ENCODE measurements at regions not wholly inside any gene's neighbourhood (a gene's known extent, or its start where the extent isn't known, plus 50 kb on each side); places are given as distances from the start of the nearest gene placed in this dataset.

DNA sequence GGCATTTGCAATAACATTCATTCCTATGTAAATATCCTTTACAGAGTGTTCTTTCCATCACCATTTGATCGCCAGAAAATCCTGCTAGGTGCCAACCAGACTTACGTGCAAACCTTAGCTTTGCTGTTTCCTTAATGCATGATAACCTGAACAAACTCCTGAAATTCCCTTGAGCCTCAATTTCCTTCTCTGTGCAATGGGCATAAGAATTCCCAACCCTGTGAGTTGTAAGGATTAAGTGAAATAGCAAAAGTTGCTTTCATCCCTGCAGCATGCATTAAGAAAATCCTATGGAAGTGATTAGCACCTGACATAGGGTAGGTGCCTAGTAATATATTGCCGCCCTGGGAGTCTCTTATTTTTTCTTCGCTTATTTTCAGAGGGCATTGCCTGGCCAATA is 272.7 kb downstream of the MAF start:
- no peak for DNase-seq

- DNase-seq: no peak
Observed at GRCh38 chr16:79326549-79326948, 274.0 kb downstream of the MAF start.

- no peak for DNase-seq
Observed at GRCh38 chr16:79325226-79325945, 275.2 kb downstream of the MAF start.

DNA sequence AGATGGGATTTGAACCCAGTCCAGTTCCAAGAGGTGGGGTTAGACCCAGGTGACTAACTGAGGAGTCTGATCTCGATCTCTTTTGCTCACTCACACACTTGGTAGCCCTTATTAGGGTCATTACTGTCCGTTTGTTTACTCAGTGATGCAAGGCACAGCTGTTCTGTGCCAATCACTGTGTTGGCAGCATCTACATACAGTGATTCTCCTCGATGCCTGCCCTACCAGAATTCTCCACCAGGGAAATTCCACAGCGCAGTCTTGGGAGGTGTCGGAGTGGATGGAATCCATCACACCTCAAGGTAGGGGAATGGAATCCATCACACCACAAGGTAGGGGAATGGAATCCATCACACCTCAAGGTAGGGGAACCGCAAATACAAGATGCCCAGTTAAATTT is 279.6 kb downstream of the MAF start:
- no peak for DNase-seq

- DNase-seq: no peak
Observed at GRCh38 chr16:79318143-79318899, 282.2 kb downstream of the MAF start.

DNA sequence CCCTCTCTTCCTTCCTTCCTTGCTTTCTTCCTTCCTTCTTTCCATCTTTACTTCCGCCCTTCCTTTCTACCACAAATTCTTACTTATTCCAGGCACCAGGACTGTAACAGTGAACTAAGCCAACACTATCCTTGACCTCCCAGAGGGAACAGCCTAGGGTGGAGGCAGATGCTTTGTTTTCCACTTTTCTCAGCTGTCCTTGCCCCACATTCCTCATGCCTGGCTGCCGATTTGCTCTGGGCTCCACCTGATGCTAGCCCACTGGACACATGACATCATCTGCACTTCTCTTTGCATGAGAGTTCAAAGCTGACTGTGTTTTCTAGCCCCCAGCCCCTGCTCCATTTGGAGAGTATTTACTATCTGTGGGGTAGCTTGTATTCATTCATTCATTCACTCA is 283.0 kb downstream of the MAF start:
- DNase-seq: no peak

DNA sequence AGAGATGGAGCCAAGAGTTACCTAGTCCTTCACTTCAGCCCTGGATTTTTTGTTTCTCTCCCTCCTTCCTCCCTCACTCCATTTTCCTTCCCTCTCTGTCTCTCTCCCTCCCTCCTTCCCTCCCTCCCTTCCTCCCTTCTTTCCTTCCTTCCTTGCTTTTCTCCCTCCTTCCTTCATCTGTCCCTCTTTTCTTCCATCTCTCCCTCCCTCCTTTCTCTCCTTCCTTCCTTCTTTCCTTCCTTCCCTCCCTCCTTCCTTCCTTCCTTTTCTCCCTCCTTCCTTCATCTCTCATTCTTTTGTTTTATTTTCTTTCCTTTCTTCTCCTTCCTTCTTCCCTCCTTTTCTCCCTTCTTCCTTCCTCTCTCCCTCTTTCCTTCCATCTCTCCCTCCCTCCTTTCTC is 283.5 kb downstream of the MAF start:
- DNase-seq: no peak

- DNase-seq: no peak
Observed at GRCh38 chr16:79316004-79316458, 284.5 kb downstream of the MAF start.

GRCh38 chr16:79312502-79312901 is 288.0 kb downstream of the MAF start:
- DNase-seq: no peak

- no peak for DNase-seq
Observed at GRCh38 chr16:79310710-79311109, 289.8 kb downstream of the MAF start.

GRCh38 chr16:79309606-79310005 is 290.9 kb downstream of the MAF start:
- DNase-seq: no peak

DNA sequence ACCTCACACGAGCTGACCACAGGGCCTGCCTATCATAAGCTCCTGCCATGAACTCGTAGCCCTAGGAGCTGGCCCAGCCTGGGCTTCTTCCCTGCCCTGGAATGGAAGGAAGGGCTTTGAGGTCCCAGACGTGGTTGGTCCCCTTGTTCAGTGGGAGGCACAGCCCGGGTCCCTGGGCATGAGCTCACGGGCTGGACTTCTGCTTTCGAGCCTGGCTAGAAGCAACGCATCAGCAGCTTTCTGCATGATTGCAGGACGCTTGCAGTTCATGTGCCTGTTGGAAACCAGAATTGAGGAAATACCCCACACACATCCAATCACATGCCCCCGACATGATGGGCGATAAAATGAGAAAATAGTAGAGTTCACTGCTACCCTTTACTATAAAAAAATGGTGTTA is 293.3 kb downstream of the MAF start:
- no peak for DNase-seq

GRCh38 chr16:79305074-79305473 is 295.5 kb downstream of the MAF start:
- no peak for DNase-seq

DNA sequence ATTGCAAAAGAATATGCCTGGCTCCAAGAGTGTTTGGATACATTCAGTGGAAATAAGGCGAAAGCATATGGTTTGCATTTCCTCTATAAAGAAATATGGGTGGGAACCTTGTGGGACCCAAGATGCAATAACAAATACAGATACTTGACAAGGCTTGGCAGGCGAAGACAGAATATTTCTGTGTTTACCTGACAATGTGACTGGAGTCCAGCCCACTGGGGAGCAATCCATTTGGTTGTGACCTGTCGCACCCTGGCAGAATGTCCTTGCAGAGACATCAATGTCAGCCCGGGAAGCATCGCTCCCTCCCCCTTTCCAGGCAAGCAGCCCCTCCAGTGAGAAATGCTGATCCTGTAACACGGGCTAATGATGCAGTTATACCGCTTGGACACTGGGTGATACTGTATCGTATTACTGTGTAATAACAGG is 296.6 kb downstream of the MAF start:
- DNase-seq: no peak

DNA sequence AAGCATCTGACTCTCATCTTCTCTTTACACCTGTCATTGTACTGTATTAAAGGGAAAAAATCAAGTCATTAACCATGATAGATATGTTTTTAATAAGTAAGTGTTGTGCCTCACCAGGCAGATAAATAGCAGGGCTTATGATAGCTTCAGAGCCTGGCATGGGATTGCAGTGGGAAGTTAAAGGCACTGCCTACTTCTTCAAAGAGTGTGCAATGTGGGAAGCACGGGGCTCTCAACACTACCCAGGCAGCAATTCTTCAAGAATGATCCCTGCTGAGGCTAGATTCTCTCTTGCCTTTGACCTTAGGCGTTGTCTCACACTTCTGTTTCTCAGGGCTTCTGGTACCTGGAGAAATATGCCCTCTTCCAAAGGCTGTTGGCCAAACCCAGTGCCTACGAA is 297.3 kb downstream of the MAF start:
- DNase-seq: no peak

DNA sequence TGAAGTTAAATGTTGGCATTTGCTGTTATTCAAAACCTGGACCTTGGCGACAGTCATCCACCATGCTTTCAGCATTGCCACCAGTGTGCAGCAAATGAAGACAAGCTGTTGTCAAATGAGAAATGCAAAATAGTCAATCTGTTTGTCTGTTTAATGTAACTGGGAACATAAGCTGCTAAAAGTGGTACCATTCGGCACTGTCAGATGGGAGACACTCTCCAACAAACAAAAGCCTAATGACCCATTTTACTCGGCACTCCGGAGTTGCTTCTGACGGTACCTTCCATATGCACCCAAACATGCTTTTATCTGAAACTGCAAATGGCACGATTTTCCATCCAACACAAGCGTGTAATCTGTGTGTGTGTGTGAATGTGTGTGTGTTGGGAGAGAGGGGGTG is 297.8 kb downstream of the MAF start:
- no peak for DNase-seq

DNA sequence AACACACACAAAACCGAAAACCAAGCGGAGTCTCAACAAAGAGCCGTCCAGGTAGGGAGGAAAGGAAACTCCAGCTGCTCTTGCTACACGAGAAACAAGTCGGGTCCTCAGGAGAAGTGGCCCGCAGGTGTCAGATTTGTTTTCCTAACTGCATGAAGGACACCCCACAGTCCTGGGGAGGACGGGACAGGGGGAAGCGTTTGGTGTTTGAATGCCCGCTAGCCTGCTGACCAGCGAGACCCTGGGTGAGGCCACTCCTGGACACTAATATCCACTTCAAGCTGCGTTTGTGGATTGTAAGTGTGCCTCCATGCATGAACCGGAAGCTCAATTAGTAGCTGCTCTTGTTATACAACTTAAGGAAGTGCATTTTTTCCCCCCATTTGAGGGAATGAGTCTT is 299.5 kb downstream of the MAF start:
- no peak for DNase-seq

DNA sequence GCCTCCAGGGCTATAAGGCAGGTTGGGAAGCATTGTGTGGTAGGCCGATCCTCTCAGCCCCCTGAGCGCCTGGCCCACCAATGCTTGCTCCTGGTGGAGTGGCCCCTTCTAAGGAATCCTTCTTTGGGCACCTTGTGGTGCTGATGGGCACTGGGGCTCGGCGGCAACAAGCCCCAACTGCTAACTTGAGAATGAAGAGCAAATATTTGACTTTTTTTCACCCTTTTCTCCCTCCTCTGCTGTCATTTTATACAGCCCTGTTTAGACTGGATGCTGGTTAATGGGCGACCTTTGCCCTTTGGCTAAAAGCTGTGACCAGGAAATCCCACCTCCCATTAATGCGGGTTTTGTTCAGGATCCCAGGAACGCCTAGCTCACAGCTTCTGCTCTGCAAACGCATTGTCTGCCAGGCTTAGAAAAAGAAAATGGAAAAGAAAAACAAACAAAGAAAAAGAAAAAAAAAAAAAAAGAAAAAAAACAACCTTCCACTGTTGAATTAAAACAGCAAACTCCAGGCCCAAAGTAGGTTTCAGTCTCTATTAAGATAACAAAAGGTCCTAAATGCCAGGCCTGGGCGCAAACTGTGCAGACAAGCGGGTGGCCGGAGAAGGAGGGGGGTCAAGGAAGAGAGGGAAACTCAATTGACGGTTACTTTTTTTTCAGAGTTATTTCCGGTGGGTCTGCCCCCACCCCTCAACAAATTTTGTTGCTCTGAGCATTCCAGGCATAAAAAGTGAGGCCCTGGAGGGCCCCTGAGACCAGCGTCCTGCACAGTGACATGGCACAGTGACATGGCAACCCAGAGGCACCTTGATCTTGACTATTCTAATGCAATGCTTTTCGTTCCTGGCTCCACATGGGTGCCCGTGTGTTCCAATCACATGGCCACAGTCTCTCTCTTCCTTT is 301.4 kb downstream of the MAF start:
- no peak for DNase-seq

DNA sequence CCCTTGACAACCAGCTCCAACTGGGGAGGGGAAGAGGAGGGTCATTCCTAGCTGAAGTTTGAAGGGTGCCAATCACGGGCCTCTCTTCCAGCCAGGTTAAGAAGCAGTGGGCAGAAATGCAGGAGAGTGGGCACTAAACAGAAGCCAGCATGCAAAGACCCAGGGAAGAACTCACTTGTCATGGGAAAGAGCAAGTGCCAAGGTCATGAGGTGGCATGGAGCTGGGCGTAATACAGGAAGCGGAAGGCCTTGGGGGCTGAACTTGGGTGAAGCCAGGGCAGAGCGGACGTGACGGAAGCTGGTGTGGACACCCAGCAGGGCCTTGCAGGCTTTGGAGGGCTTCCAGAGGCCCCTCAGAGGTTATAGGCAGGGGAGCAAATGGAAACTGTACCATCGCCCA is 302.1 kb downstream of the MAF start:
- no peak for DNase-seq

DNA sequence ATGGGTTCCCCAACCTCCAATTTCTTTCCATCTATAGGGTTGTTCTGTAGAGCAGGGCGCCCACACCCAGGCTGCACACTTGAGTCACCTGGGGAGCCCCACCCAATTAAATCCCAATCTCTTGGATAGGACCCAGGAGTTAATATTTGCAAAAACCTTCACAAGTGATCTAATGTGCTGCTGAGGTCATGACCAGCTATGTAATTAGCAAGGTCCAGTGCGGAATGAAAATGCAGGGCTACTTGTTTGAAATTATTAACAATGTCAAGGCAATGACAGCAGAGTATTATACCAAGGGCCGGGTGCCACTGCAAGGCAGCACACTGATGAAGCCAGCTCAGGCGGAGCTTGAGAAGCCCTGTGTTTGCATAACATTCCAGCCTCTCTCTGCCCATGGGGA is 302.7 kb downstream of the MAF start:
- no peak for DNase-seq

DNA sequence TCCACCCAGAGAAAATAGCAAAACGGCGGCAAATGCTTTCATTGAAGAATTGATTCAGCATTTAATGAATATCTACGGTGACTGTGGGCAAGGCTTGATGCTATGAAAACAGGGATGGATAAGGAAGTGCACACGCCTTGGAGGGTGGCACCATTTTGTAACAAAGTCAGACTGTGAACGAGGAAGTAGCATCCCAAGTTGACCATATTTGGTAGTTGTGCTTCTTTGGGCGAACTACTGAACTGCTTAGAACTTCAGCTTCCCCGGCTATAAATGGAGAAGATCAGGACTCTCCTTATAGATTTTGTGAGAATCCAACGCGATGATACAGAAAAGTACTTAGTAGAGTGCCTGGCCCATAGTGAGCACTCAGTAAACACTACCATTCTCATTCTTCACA is 303.2 kb downstream of the MAF start:
- no peak for DNase-seq

DNA sequence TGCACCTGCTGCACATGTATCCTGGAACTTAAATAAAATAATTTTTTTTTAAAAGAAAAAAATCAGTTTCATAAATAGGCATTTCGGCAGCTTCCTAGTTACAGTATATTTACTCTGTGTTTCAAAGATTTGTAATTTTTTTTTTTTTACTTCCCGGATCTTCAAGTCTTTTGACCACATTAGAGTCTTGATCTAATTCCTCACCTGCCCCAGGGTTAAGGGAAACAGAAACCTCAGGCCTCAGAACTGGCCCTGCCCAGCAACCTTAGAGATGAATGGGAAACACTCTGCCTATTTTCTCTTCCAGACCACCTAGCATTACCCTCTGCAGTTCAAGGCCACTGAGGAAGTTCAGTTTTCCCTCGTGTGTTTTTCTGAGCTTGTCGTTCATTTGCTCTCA is 304.0 kb downstream of the MAF start:
- no peak for DNase-seq

DNA sequence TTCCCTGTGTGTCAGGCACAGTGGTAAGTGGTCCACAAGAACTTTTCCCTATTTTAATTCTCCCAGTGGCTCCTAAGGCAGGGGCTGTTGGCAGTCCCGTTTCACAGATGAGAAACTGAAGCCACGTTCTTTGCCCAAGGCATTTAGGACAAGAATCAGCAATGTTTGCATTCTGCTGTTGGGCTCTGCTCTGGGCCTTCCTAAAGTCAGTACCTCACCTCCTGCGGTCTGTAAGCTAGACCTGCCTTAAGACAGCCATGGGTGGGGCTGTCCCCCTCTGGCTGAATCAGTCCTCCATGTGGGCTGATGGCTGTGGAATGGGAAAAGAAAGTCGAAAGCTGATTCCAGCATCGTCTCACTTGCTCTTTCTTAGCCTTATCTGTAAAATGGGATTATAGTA is 304.8 kb downstream of the MAF start:
- no peak for DNase-seq

DNA sequence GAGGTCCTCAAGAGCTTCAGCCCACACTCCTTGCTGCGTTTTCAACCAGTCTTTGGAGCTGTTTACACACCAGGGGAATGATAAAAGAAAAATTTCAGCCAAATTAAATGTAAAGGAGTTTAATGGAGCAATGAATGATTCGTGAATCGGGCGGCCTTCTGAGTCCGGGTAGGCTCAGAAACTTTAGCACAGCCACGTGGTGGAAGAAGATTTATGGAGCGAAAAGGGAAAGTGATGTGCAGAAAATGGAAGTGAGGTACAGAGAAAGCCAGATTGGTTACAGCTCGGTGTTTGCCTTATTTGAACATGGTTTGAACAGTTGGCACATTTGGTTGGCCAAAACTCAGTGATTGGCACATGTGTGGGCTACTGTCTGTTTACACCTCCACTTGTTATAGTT is 305.4 kb downstream of the MAF start:
- no peak for DNase-seq
